Psoas muscle (tissue), 7 donors: ENCODE measurements at regions not wholly inside any gene's neighbourhood (a gene's known extent, or its start where the extent isn't known, plus 50 kb on each side); places are given as distances from the start of the nearest gene placed in this dataset.

Experiments used
- ATAC-seq, 4 donors: fragments of 200-7000 bp; cut with Tn5 transposase; one replicate each; pipeline ENCODE4 v1.9.1; 2020; ENCODE audit warnings: moderate library complexity in 3 of 4, mild to moderate bottlenecking in 2 of 4
- DNase-seq, 2 donors: peaks; one replicate each; pipeline ENCODE4 v3.0.0-alpha.2; 2020
- H3K27ac ChIP-seq: fragments of 200-600 bp; one replicate; pipeline ENCODE4 v1.8.0; 2022
- H3K27me3 ChIP-seq, 3 donors: fragments of 200-600 bp in 1 of 3; one replicate each; pipeline versions ENCODE4 v1.6.1 to v1.8.0; 2013 to 2022; ENCODE audit warnings: low read length in 2 of 3, mild to moderate bottlenecking in 2 of 3, moderate library complexity in 1 of 3; ENCODE audit not compliant: insufficient read depth in 3 of 3
- H3K36me3 ChIP-seq, 2 donors: fragments of 200-600 bp in 1 of 2; one replicate each; pipeline versions ENCODE4 v1.6.1 to v1.8.0; 2013 to 2022; ENCODE audit warnings: low read depth in 1 of 2, mild to moderate bottlenecking in 1 of 2, moderate library complexity in 1 of 2; ENCODE audit not compliant: insufficient read depth in 1 of 2
- H3K4me1 ChIP-seq: fragments of 200-600 bp; one replicate; pipeline ENCODE4 v1.8.0; 2022
- H3K4me3 ChIP-seq: fragments of 200-600 bp; one replicate; pipeline ENCODE4 v1.8.0; 2022; ENCODE audit warnings: mild to moderate bottlenecking
- H3K9me3 ChIP-seq: fragments of 200-600 bp; one replicate; pipeline ENCODE4 v1.8.0; 2022
- CTCF ChIP-seq: fragments of 200-600 bp; IDR thresholded peaks from one replicate; pipeline ENCODE4 v1.8.0; 2022; ENCODE audit warnings: antibody characterized with exemption
- WGBS, 3 donors: extraction: QIAGEN DNeasy Blood & Tissue Kit; methylation state at CpG; one replicate each; pipeline versions ENCODE4 v1.1.6 to v1.1.7; 2013; 5-methylcytosine and 5-hydroxymethylcytosine counted together
- intact Hi-C, 2 donors: fragments of 100-400 bp; cut with DNase I; formaldehyde crosslinking; loops; one replicate each; pipeline versions ENCODE4 v1.11.0 to v1.14.2; 2022
- donor health status: healthy with polysubstance abuse.
- donor health status: DM: no; HTN: no; CAD: no; lungs with moderate emphysema.
- donor health status: Bipolar disorder and iron deficiency.
- donor health status: healthy.
- donor health status: DM: yes; HTN: yes; CAD: no.
- donor health status: DM: no; HTN: no; CAD: no.
- donor health status: DM: yes; HTN: yes; CAD: no.

GRCh38 chr1:70768216-70768615, 279.4 kb downstream of the PTGER3 start:
- no peaks in the 10 kb centered on the region for H3K4me1 ChIP-seq
- 46 to 57% (median 53%) methylated on average over 1 of the region's 1 CpG for WGBS, 3 donors
- ATAC-seq (no peak), DNase-seq (no peak)
- intact Hi-C loops: no loop called here
- no peak overlapping the region for H3K27ac ChIP-seq
- H3K27me3 ChIP-seq: no peaks in the 10 kb centered on the region
- H3K36me3 ChIP-seq: no peaks in the 10 kb centered on the region
- no peak for TF ChIP-seq CTCF
- H3K4me3 ChIP-seq: no peak overlapping the region
- peaks cover 8% of the 10 kb centered on the region for H3K9me3 ChIP-seq

DNA sequence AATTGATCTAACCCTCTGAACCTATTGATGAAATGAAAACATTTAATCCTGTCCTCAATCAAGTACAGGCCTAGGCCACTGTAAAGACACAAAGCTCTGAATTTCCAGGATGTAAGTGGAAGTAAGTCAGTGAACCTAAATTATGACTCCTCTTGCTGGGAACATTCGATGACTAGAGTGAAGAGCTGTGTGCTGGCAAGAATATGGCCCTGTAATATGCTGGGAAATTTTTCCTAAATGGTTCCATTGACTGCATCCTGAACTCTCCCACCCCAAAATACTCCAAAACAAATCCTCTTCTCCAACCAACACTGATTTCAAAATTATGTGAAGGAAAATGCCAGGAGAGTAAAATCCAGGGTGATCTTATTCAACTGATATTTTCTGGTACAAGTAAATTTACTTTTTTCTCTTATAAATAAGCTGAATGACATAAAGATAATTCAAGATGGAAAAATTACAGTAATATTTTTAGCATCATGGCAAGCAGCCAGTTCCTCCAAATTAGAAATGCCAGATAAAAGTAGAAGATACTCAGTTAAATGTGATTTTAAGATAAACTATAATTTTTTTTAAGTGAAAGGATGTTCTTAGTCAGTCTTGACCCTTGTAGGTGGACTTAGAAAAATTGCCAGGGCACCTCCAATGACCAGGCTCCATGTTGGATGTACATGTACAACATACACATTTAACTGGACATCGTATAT, 269.4 kb downstream of the PTGER3 start:
- H3K9me3 ChIP-seq: no peaks in the 10 kb centered on the region
- no peak for TF ChIP-seq CTCF
- no peaks in the 10 kb centered on the region for H3K27me3 ChIP-seq
- H3K36me3 ChIP-seq: no peaks in the 10 kb centered on the region
- no peaks in the 10 kb centered on the region for H3K4me1 ChIP-seq
- WGBS, 3 donors: 37 to 60% (median 47%) methylated on average over 2 of the region's 2 CpGs
- no peak for ATAC-seq
- H3K4me3 ChIP-seq: no peak overlapping the region
- no peak overlapping the region for H3K27ac ChIP-seq
- intact Hi-C loops: no loop called here
- no peak for DNase-seq

DNA sequence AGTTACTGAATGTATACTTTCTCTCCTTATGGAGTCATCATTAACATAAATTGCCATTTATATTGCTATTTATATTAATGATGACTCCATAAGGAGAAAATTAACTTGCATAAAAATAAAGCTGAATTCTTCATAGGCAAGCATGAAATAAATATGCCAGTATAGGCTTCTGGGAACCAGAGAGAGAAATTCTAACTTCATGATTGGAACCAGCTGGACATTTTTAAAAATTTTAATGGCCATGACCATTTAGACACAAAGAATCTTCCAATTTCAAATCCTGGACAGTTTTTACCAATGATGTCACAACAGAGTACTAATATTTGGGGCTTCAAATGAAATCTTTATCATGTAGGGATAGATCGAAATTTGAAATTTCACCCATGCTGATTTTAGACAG, 268.7 kb downstream of the PTGER3 start:
- Histone ChIP-seq H3K9me3 (no peaks in the 10 kb centered on the region), H3K36me3 (no peaks in the 10 kb centered on the region), H3K27me3 (no peaks in the 10 kb centered on the region), H3K4me1 (no peaks in the 10 kb centered on the region), H3K4me3 (no peak overlapping the region), H3K27ac (no peak overlapping the region)
- no peak for TF ChIP-seq CTCF
- DNase-seq (no peak), ATAC-seq (no peak)
- intact Hi-C loops: no loop called here
- WGBS, 3 donors: 24 to 41% (median 38%) methylated on average over 1 of the region's 1 CpG

- no peaks in the 10 kb centered on the region for H3K27me3 ChIP-seq
- H3K9me3 ChIP-seq: no peaks in the 10 kb centered on the region
- H3K4me1 ChIP-seq: no peaks in the 10 kb centered on the region
- no peak for DNase-seq
- no peak for ATAC-seq
- H3K27ac ChIP-seq: no peak overlapping the region
- no peak overlapping the region for H3K4me3 ChIP-seq
- H3K36me3 ChIP-seq: no peaks in the 10 kb centered on the region
- TF ChIP-seq CTCF: no peak
- WGBS, 3 donors: 39 to 51% (median 46%) methylated on average over 3 of the region's 3 CpGs
- intact Hi-C loops: no loop called here
Measured at GRCh38 chr1:70779571-70779970, 268.0 kb downstream of the PTGER3 start.

DNA sequence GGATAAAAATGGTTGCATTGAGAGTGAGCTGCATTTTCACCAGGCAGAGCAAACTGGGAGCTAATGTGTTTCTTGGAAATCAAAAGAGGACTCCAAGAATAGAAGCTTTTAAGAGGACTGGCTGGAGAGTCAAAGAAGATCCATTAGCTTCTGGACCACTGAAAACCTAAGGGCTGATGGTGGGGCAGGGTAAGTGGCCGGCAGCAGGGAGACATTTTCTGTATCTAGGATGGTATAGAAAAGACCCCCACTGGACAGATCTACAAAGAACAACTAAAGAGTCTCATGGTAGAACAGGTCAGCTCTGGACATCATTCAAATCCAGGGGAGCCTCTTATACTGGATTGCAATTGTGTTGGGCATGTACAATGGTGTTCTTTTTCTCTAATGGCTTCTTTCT, 262.3 kb downstream of the PTGER3 start:
- Histone ChIP-seq H3K27ac (no peak overlapping the region), H3K4me1 (no peaks in the 10 kb centered on the region), H3K36me3 (no peaks in the 10 kb centered on the region), H3K9me3 (no peaks in the 10 kb centered on the region), H3K27me3 (no peaks in the 10 kb centered on the region), H3K4me3 (no peak overlapping the region)
- ATAC-seq (no peak), DNase-seq (no peak)
- no peak for TF ChIP-seq CTCF
- intact Hi-C loops: no loop called here
- 77 to 96% (median 86%) methylated on average over 1 of the region's 1 CpG for WGBS, 3 donors
